ENCODE measurements at regions not wholly inside any gene's neighbourhood (a gene's known extent, or its start where the extent isn't known, plus 50 kb on each side); places are given as distances from the start of the nearest gene placed in this dataset.
A peak's percentile ranks its signal among the peaks of the same experiment; 100 is the strongest.
"Not testable (repeated sequence)": the region's sequence is repeated elsewhere in the genome, so short reads cannot be mapped to it uniquely, and the experiment has no call there.

DNA sequence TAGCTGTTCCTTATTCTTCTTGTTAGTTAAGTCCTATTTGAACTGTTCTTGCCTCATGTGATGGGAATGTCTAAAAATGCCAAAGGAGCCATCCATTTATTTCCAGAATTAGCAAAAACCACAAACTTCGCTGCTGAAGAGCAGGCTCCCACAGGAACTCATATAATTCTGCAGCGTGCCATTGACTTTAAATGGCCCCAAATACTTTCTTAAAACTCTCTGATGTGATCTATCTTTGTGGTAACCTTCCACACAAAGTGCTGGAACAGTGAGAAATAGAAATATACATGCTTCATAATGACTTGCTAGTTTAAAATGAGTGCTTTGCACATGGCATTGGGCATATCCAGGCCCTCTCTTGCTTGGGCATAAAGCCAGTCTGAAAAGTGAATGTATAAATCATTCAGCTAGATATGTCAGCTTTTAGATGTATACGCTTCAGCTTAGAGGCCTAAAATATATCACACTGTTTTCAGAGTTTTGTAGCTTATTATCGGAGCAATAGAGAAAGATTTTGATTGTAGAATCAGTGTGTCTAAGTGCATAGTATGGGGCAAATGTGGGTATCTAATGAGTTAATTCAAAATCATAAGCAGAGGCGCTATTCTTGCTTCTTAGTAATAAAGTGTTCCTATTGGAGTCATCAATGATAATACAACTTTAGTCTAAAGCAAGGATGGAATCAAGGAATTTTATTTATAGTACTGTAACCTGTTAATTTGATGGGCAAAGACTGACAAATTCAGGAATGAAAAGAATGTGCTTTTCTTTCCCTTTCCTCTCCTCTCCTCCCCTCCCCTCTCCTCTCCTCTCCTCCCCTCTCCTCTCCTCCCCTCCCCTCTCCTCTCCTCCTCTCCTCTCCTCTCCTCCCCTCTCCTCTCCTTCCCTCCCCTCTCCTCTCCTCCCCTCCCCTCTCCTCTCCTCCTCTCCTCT, 392.2 kb upstream of the ZFP42 start:
- DNase-seq, result no peak

DNA sequence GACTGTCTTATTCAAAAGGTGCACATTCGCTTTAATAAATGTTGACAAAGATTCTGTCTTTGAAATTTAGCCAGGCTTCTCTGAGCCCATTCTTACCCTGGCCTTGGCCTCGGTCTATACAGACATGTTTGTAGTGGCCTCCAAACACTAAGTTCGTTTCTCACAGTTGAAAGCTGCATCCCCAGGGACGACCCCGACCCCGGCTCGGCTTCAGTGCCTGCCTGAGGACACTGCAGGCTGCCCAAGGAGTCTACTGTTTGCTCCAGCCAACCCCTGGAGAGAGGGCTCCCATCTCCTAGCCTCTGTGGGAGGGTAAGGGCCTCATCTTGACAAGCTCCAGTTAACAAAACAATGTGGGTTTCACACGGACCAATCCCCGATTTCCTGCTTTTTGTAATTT, 390.6 kb upstream of the ZFP42 start:
- DNase-seq, result no peak

GRCh38 chr4:187606581-187606980, 389.0 kb upstream of the ZFP42 start:
- peak; percentile 50 for DNase-seq

DNA sequence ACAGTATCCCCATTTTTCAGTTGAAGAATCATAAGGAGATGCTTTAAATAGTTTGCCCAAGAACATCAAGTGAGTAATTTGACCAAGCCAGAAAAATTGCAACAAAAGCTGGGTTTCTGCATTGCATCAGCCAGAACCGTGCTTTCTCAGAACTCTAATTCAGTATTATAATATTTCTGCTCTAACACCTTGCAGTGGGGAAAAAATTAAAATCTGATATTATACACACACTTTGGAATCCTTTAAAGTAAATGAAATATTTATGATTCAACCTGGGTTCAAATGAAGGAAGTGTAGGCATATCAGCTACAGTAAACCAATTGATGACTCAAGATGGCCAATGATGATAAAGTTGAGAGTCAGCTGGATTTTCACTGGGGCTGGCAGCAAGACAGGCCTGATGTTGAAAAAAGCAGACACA, 387.6 kb upstream of the ZFP42 start:
- no peak for DNase-seq

DNA sequence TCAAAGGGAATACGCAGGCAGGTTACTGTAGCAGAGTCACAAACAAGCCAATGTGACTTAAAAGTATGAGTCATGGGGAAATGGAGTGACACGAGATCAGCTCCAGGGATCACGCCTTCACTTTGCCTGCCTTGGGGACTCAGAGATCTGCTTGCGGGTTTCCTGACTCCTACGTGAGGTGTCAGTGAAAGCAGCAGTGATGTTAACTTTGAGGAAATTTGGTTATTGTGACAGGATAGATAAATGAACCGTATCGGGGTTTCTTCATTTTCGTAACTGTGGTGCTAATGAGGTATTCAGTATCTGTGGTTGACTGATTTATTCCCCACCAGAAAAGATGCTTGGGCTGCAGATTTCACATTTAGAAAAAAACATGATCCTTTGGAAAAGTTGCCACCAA, 383.3 kb upstream of the ZFP42 start:
- no peak for DNase-seq

DNA sequence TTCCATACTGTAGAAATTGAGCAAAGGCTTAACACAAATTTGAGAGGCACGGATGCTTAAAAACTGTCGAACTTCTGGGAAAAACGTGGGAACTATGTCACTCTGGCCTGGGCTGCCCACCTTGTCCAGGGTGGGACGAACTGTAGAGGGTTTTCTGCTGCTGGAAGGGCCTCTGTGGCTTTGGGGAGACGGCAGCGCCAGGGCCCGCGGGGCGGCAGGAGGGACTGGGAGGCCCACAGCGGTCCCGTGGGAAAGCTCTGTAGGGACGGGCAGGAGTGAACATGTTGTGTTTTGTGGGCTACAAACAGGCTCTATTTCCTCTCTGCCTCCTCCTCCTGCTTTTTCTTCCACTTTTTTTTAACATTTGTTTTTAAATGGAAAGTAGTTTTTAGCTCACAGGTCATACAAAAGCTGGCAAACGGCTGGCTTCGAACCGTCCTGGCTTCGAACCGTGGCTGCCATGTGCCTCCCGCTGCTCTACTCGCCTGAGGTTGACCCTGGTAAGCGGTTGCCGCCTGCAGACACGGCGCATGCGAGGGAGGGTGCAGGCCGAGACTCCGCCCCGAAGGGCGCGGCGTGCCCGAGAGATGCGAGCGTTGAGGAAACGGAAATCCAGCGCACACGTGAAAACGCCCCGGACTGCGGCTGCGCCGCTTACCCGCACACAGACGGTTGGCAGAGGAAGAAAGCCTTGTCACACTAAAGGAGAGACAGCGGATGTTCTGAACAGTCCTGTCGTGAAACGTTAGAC, 382.3 kb upstream of the ZFP42 start:
- no peak for DNase-seq

- no peak for DNase-seq
Observed at GRCh38 chr4:187615972-187616371, 379.6 kb upstream of the ZFP42 start.

DNA sequence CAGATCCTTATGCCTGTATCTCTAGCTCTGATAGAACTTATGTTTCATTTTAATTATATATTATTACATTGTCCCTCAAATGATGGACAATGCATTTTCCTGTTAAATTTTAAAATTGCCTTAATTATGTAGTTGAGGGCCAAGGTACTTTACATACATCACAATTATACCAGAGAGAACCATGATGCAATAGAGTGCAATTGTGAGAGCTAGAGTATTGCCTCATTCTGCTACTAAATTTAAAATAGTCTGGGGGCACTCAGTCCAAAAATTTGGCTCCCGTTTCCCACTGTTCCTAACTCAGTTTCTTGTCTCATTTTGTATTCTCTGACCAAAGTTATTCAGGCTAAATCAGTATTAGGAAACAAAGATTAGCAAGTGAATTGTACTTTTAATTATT, 378.5 kb upstream of the ZFP42 start:
- DNase-seq, result no peak

GRCh38 chr4:187618701-187619281, 376.8 kb upstream of the ZFP42 start:
- no peak for DNase-seq

DNA sequence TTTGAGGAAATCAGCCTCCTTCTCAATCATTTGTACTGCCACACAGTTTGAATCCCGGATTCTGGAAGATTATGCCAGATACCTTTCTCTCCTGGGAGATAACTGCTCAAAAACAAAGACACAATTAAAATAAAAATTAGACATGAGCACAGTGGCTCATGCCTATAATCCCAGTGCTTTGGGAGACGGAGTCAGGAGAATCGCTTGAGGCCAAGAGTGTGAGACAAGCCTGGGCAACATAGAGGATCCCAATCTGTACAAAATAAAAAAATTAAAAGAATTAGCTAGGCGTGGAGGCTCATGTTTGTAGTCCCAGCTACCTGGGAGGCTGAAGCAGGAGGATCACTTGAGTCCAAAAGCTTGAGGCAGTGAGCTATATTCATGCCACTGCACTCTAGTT, 376.3 kb upstream of the ZFP42 start:
- no peak for DNase-seq

- no peak for DNase-seq
Observed at GRCh38 chr4:187632260-187632995, 363.1 kb upstream of the ZFP42 start.

GRCh38 chr4:187633245-187633644, 362.3 kb upstream of the ZFP42 start:
- DNase-seq, result no peak

DNA sequence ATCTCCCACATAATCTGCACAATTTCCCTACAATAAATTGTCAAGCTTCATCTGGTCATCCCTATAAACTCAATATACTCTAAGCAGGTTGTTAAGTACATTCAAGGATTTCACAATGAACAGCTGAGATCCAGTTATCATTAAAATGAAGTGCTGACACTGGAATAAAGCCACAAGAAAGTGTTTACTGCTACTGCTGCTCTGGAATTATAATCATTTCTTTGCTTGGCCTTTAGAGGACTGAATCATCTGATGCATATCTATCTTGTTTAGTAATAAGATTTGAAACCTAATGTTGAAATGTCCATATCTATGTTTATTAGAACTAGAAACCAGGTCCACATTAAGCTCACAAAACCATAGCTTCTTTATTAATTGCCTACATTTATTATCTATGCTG, 338.6 kb upstream of the ZFP42 start:
- DNase-seq, result no peak

GRCh38 chr4:187663076-187663475, 332.5 kb upstream of the ZFP42 start:
- DNase-seq, result no peak

DNA sequence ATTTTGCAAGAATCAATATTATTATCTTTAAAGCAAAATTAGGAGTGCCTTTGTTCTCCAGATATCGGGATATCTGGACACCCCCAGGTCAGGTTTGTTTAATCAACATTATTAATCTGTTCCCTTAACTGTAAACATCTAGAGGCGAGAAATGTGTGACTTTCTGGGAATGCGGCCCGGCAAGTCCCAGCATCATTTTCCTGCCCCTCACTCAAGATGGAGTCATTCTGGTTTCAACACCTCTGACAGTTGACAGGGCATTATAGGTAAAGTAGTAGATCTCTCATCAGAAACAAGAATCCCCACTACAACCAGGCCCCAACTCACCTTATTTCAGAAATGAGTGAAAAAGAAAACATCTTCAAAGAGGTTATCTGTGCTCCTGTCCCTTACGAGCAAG, 331.6 kb upstream of the ZFP42 start:
- DNase-seq, result no peak

DNA sequence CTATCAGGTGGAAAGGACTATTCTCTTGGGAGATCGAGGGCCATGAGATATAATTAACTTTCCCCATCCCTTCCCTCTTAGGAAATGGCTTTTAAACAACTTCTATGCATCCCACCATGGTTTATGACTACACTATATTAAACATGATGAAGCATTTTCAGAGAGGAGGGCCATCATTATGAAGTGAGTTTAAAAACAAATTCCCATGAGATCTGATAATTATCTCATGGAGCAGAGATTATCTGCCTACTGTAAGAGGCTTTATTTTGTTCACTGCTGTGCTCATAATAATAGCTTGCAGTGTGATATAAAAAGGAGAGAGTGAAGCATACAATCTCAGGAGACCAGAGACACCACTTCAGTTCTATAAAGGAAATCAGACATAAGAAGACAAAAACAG, 330.5 kb upstream of the ZFP42 start:
- no peak for DNase-seq

- DNase-seq, result no peak
Observed at GRCh38 chr4:187666034-187666433, 329.5 kb upstream of the ZFP42 start.

- peak; percentile 79 for DNase-seq
Observed at GRCh38 chr4:187666697-187667494, 328.7 kb upstream of the ZFP42 start.

- DNase-seq, result no peak
Observed at GRCh38 chr4:187668526-187669082, 327.0 kb upstream of the ZFP42 start.

- not testable (repeated sequence) for DNase-seq
Observed at GRCh38 chr4:187671521-187671920, 324.1 kb upstream of the ZFP42 start.

DNA sequence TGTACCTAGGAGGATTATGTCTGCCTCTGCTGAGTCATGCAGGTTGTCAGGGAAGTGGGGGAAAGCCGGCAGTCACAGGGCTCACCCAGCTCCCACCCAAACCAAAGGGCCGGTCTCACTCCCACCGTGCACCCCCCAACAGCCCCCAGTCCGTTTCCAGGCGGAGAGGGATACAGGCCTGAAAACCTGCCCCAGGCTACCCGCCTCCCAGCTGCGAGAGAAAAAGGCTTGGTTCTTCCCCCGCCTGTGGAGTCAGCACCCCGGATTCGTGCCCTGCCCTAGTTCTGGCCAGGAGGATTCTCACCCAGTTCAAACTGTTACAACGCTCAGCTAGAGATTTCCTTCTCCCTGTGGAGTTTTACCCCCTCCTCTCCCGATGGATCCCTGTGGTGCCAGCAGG, 323.6 kb upstream of the ZFP42 start:
- not testable (repeated sequence) for DNase-seq
